Ammon's horn (tissue), 1 donor: ENCODE measurements at regions not wholly inside any gene's neighbourhood (a gene's known extent, or its start where the extent isn't known, plus 50 kb on each side); places are given as distances from the start of the nearest gene placed in this dataset.
"Not testable (repeated sequence)": the region's sequence is repeated elsewhere in the genome, so short reads cannot be mapped to it uniquely, and the experiment has no call there.

Experiments used
- DNase-seq: peaks from one replicate; pipeline ENCODE4 v3.0.0-alpha.2; 2016; ENCODE audit warnings: low spot score

- DNase-seq = no peak
Observed at GRCh38 chr15:92805080-92805690, 94.9 kb upstream of the CHD2 start.

GRCh38 chr15:92806171-92806570, 94.0 kb upstream of the CHD2 start:
- DNase-seq = not testable (repeated sequence)

GRCh38 chr15:92806763-92807162, 93.4 kb upstream of the CHD2 start:
- DNase-seq = no peak

- peak; percentile 28 for DNase-seq
Observed at GRCh38 chr15:92807971-92808571, 92.1 kb upstream of the CHD2 start.

- DNase-seq = peak; percentile 29
Observed at GRCh38 chr15:92808598-92809063, 91.5 kb upstream of the CHD2 start.

- peak; percentile 96 for DNase-seq
Observed at GRCh38 chr15:92809064-92809879, 90.9 kb upstream of the CHD2 start.

GRCh38 chr15:92809880-92810361, 90.2 kb upstream of the CHD2 start:
- DNase-seq = peak; percentile 74

GRCh38 chr15:92810418-92811138, 89.5 kb upstream of the CHD2 start:
- DNase-seq = peak; percentile 63

GRCh38 chr15:92811148-92811913, 88.8 kb upstream of the CHD2 start:
- DNase-seq = peak; percentile 33

- DNase-seq = no peak
Observed at GRCh38 chr15:92812271-92812670, 87.9 kb upstream of the CHD2 start.

- no peak for DNase-seq
Observed at GRCh38 chr15:92813485-92813884, 86.6 kb upstream of the CHD2 start.

- DNase-seq = peak; percentile 54
Observed at GRCh38 chr15:92817339-92817886, 82.7 kb upstream of the CHD2 start.

GRCh38 chr15:92818651-92819277, 81.4 kb upstream of the CHD2 start:
- no peak for DNase-seq

- DNase-seq = peak; percentile 63
Observed at GRCh38 chr15:92819278-92820235, 80.6 kb upstream of the CHD2 start.

GRCh38 chr15:92820236-92821021, 79.7 kb upstream of the CHD2 start:
- peak; percentile 95 for DNase-seq

- DNase-seq = no peak
Observed at GRCh38 chr15:92821491-92822116, 78.5 kb upstream of the CHD2 start.

GRCh38 chr15:92822216-92823144, 77.6 kb upstream of the CHD2 start:
- no peak for DNase-seq
